ENCODE measurements at regions not wholly inside any gene's neighbourhood (a gene's known extent, or its start where the extent isn't known, plus 50 kb on each side); places are given as distances from the start of the nearest gene placed in this dataset.
A peak's percentile ranks its signal among the peaks of the same experiment; 100 is the strongest.
"Not testable (repeated sequence)": the region's sequence is repeated elsewhere in the genome, so short reads cannot be mapped to it uniquely, and the experiment has no call there.

GRCh38 chr2:226283796-226284195 is 515.8 kb downstream of the IRS1 start:
- H3K27ac ChIP-seq, result peak overlapping the region; percentile 63
- H3K9me3 ChIP-seq (ENCODE audit: severe bottlenecking), result no peaks in the 10 kb centered on the region
- H3K36me3 ChIP-seq, result no peaks in the 10 kb centered on the region
- DNase-seq, result peak; percentile 16
- no peaks in the 10 kb centered on the region for H3K27me3 ChIP-seq (ENCODE audit: insufficient read depth, low read depth, severe bottlenecking)
- TF ChIP-seq CTCF (IDR thresholded peaks at IDR 0.05; ENCODE audit: low read depth, low read length), result no peak
- H3K4me3 ChIP-seq (ENCODE audit: low read depth, low read length), result no peak overlapping the region

- Histone ChIP-seq H3K9me3 (ENCODE audit: severe bottlenecking) (no peaks in the 10 kb centered on the region), H3K27me3 (ENCODE audit: insufficient read depth, low read depth, severe bottlenecking) (no peaks in the 10 kb centered on the region), H3K27ac (no peak overlapping the region), H3K36me3 (no peaks in the 10 kb centered on the region), H3K4me3 (ENCODE audit: low read depth, low read length) (no peak overlapping the region)
- DNase-seq, result no peak
- TF ChIP-seq CTCF (IDR thresholded peaks at IDR 0.05; ENCODE audit: low read depth, low read length), result no peak
These were observed 517.5 kb downstream of the IRS1 start for GRCh38 chr2:226282151-226282550.

- not testable (repeated sequence) for H3K36me3 ChIP-seq; H3K27ac ChIP-seq; H3K9me3 ChIP-seq (ENCODE audit: severe bottlenecking); DNase-seq; H3K4me3 ChIP-seq (ENCODE audit: low read depth, low read length); H3K27me3 ChIP-seq (ENCODE audit: insufficient read depth, low read depth, severe bottlenecking)
These were observed 519.5 kb downstream of the IRS1 start for GRCh38 chr2:226280136-226280535.

- Histone ChIP-seq H3K36me3 (no peaks in the 10 kb centered on the region), H3K27ac (no peak overlapping the region), H3K9me3 (ENCODE audit: severe bottlenecking) (no peaks in the 10 kb centered on the region), H3K4me3 (ENCODE audit: low read depth, low read length) (no peak overlapping the region), H3K27me3 (ENCODE audit: insufficient read depth, low read depth, severe bottlenecking) (no peaks in the 10 kb centered on the region)
- DNase-seq, result no peak
- TF ChIP-seq CTCF (IDR thresholded peaks at IDR 0.05; ENCODE audit: low read depth, low read length), result no peak
These were observed 524.4 kb downstream of the IRS1 start for GRCh38 chr2:226275215-226275614.

GRCh38 chr2:226274143-226274542 is 525.5 kb downstream of the IRS1 start:
- Histone ChIP-seq H3K36me3 (no peaks in the 10 kb centered on the region), H3K9me3 (ENCODE audit: severe bottlenecking) (no peaks in the 10 kb centered on the region), H3K27ac (no peak overlapping the region), H3K27me3 (ENCODE audit: insufficient read depth, low read depth, severe bottlenecking) (no peaks in the 10 kb centered on the region), H3K4me3 (ENCODE audit: low read depth, low read length) (no peak overlapping the region)
- no peak for TF ChIP-seq CTCF (IDR thresholded peaks at IDR 0.05; ENCODE audit: low read depth, low read length)
- DNase-seq, result no peak

- no peaks in the 10 kb centered on the region for H3K9me3 ChIP-seq (ENCODE audit: severe bottlenecking)
- DNase-seq, result no peak
- H3K4me3 ChIP-seq (ENCODE audit: low read depth, low read length), result no peak overlapping the region
- no peaks in the 10 kb centered on the region for H3K27me3 ChIP-seq (ENCODE audit: insufficient read depth, low read depth, severe bottlenecking)
- TF ChIP-seq CTCF (IDR thresholded peaks at IDR 0.05; ENCODE audit: low read depth, low read length), result no peak
- H3K27ac ChIP-seq, result no peak overlapping the region
- H3K36me3 ChIP-seq, result no peaks in the 10 kb centered on the region
These were observed 526.2 kb downstream of the IRS1 start for GRCh38 chr2:226273440-226273839.

Measured in WERI-Rb-1 (cell line).